ENCODE measurements at regions not wholly inside any gene's neighbourhood (a gene's known extent, or its start where the extent isn't known, plus 50 kb on each side); places are given as distances from the start of the nearest gene placed in this dataset.

DNA sequence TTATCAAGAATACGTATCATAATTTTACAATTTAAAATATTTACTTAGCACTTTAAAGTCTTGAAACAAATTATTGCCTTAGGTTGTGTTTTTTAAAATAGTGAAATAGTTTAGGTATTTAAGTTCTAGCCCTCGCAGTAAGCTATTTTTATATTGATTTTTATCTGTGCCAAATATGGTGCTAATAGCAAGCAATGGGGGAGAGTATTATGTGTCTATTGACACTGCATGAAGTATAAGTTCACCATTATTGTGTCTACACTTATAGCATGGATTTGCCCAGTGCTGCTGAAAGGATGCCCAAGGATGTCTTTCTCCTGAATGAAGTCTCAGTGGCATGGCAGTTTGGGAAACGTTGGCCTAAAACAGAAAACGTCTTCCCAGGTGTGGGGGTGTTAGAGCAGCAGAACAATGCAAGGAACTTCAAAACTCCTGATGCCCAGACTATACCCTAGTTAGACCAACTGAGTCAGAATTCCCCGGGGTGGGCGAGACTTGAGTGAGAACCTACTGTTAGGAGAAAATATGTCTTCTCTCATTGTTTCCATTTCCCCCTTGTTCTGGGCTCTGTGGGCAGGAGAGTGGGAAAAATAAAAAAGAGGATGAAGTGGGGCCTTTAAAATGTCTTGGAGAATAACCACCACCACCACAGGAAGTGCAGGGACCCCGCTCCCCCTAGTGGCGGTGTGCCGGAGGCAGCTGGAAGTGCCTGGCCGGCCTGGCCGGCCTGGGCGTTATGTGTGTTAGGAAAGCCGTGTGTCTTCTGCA, 104.2 kb upstream of the SLC7A14 start:
- TF ChIP-seq CTCF (IDR thresholded peaks at IDR 0.05) (peak; percentile 30 to 59 (median 46)), POLR2AphosphoS5 (IDR thresholded peaks at IDR 0.05) (no peak), EP300 (IDR thresholded peaks at IDR 0.05) (no peak), POLR2A (IDR thresholded peaks at IDR 0.05; ENCODE audit: low read depth) (no peak)

Data from esophagus muscularis mucosa (tissue), 4 donors.